Kidney glomerular epithelial cell (primary cell): ENCODE measurements at regions not wholly inside any gene's neighbourhood (a gene's known extent, or its start where the extent isn't known, plus 50 kb on each side); places are given as distances from the start of the nearest gene placed in this dataset.
A peak's percentile ranks its signal among the peaks of the same experiment; 100 is the strongest.

Experiments
- DNase-seq: peaks from one replicate; lab custom pipeline; 2025; lab: John Stamatoyannopoulos, UW

- no peak for DNase-seq
These were observed 428.7 kb downstream of the PLPP3 start for GRCh38 chr1:56150441-56151215.

- DNase-seq: no peak
These were observed 429.6 kb downstream of the PLPP3 start for GRCh38 chr1:56149761-56150160.

- no peak for DNase-seq
These were observed 430.8 kb downstream of the PLPP3 start for GRCh38 chr1:56148326-56149193.

- no peak for DNase-seq
These were observed 431.9 kb downstream of the PLPP3 start for GRCh38 chr1:56147459-56147858.

GRCh38 chr1:56147034-56147433 lies 432.3 kb downstream of the PLPP3 start:
- DNase-seq: no peak

- DNase-seq: no peak
These were observed 432.9 kb downstream of the PLPP3 start for GRCh38 chr1:56146449-56146848.

GRCh38 chr1:56145581-56145980 lies 433.8 kb downstream of the PLPP3 start:
- DNase-seq: no peak

GRCh38 chr1:56142301-56142700 lies 437.1 kb downstream of the PLPP3 start:
- DNase-seq: no peak

GRCh38 chr1:56139836-56140235 lies 439.5 kb downstream of the PLPP3 start:
- DNase-seq: no peak

GRCh38 chr1:56137521-56138505 lies 441.6 kb downstream of the PLPP3 start:
- no peak for DNase-seq

GRCh38 chr1:56137090-56137489 lies 442.3 kb downstream of the PLPP3 start:
- DNase-seq: no peak

- no peak for DNase-seq
These were observed 443.6 kb downstream of the PLPP3 start for GRCh38 chr1:56135864-56136147.

GRCh38 chr1:56135069-56135863 lies 444.1 kb downstream of the PLPP3 start:
- peak; percentile 44 for DNase-seq

- DNase-seq: peak; percentile 57
These were observed 445.6 kb downstream of the PLPP3 start for GRCh38 chr1:56133522-56134472.

GRCh38 chr1:56132520-56132919 lies 446.8 kb downstream of the PLPP3 start:
- DNase-seq: no peak

- DNase-seq: no peak
These were observed 449.5 kb downstream of the PLPP3 start for GRCh38 chr1:56129837-56130236.

GRCh38 chr1:56125316-56125715 lies 454.0 kb downstream of the PLPP3 start:
- DNase-seq: no peak

GRCh38 chr1:56123826-56124225 lies 455.5 kb downstream of the PLPP3 start:
- DNase-seq: no peak

GRCh38 chr1:56123421-56123820 lies 455.9 kb downstream of the PLPP3 start:
- DNase-seq: no peak

- DNase-seq: no peak
These were observed 459.3 kb downstream of the PLPP3 start for GRCh38 chr1:56120021-56120420.
